Erythroblast (primary cell): ENCODE measurements at regions not wholly inside any gene's neighbourhood (a gene's known extent, or its start where the extent isn't known, plus 50 kb on each side); places are given as distances from the start of the nearest gene placed in this dataset.

Experiments used
- GATA1 ChIP-seq: IDR thresholded peaks from 2 replicates; pipeline ENCODE4 v1.6.1; 2011; ENCODE audit warnings: low read depth, mild to moderate bottlenecking, control low read depth, low read length, moderate library complexity
- POLR2A ChIP-seq: IDR thresholded peaks from 2 replicates; pipeline ENCODE4 v1.6.1; 2011; ENCODE audit warnings: mild to moderate bottlenecking, low read length

DNA sequence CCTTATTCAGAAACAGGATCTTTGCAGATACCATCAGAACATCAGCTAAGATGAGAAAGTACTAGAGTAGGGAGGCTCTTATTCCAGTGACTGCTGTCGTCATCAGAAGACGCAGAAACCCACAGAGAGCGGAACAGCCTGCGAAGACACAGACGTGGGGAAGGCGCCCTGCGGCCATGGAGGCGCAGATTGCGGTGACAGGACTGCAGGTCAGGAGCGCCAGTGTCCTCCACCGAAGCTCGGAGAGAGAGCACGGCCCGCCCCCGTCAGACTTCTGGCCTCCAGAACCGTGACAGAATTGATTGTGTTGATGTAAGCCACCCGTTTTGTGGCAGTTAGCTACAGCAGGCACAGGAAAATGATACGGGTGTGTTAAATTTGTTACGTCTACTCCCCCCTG lies 275.5 kb downstream of the EFNB2 start:
- TF ChIP-seq POLR2A = no peak
- no peak for TF ChIP-seq GATA1
